Smooth muscle cell (in vitro differentiated cells): ENCODE measurements at regions not wholly inside any gene's neighbourhood (a gene's known extent, or its start where the extent isn't known, plus 50 kb on each side); places are given as distances from the start of the nearest gene placed in this dataset.

Experiments
- DNase-seq: peaks from one replicate; lab custom pipeline; 2025; ENCODE audit not compliant: unreplicated experiment; lab: John Stamatoyannopoulos, UW
- H2AFZ ChIP-seq: fragments of 200-600 bp; sonication (generic); 2 replicates; pipeline ENCODE4 v1.6.0; 2016; ENCODE audit warnings: antibody characterized with exemption, low read depth, mild to moderate bottlenecking
- H3F3A ChIP-seq: fragments of 200-600 bp; sonication (generic); 2 replicates; pipeline ENCODE4 v1.6.0; 2017; ENCODE audit warnings: antibody characterized with exemption, low read depth
- H3K27ac ChIP-seq: fragments of 200-600 bp; sonication (generic); 2 replicates; pipeline ENCODE4 v1.5.1; 2016; ENCODE audit warnings: low read depth, mild to moderate bottlenecking
- H3K27me3 ChIP-seq: fragments of 200-600 bp; sonication (generic); 2 replicates; pipeline ENCODE4 v1.6.1; 2016; ENCODE audit warnings: low read depth, mild to moderate bottlenecking
- H3K36me3 ChIP-seq: fragments of 200-600 bp; sonication (generic); 2 replicates; pipeline ENCODE4 v1.5.1; 2016; ENCODE audit warnings: low read depth
- H3K4me1 ChIP-seq: fragments of 200-600 bp; sonication (generic); 2 replicates; pipeline ENCODE4 v1.5.1; 2016; ENCODE audit warnings: low read depth
- H3K4me2 ChIP-seq: fragments of 200-600 bp; sonication (generic); 2 replicates; pipeline ENCODE4 v1.6.0; 2016; ENCODE audit warnings: mild to moderate bottlenecking
- H3K4me3 ChIP-seq: fragments of 200-600 bp; sonication (generic); 2 replicates; pipeline ENCODE4 v1.5.1; 2016; ENCODE audit warnings: mild to moderate bottlenecking
- H3K79me2 ChIP-seq: fragments of 200-600 bp; sonication (generic); 2 replicates; pipeline ENCODE4 v1.6.0; 2016; ENCODE audit warnings: low read depth, mild to moderate bottlenecking
- H3K9ac ChIP-seq: fragments of 200-600 bp; sonication (generic); 2 replicates; pipeline ENCODE4 v1.6.0; 2016; ENCODE audit warnings: low read depth
- H3K9me3 ChIP-seq: fragments of 200-600 bp; sonication (generic); replicated peaks from 2 replicates; pipeline ENCODE4 v1.5.1; 2016; ENCODE audit warnings: low read depth
- H4K20me1 ChIP-seq: fragments of 200-600 bp; sonication (generic); 2 replicates; pipeline ENCODE4 v1.6.0; 2016; ENCODE audit warnings: low read depth
- WGBS: methylation state at CpG from one replicate; pipeline ENCODE4 v1.1.7; 2016; ENCODE audit warnings: low lambda C conversion rate; 5-methylcytosine and 5-hydroxymethylcytosine counted together
- TF ChIP-seq, protein P1 (sequence below): fragments of 200-600 bp; sonication (generic); IDR thresholded peaks from 2 replicates; pipeline ENCODE4 v1.5.1; 2017; ENCODE audit warnings: borderline replicate concordance, mild to moderate bottlenecking, antibody characterized with exemption; ENCODE audit not compliant: insufficient read depth, poor library complexity, severe bottlenecking

DNA sequence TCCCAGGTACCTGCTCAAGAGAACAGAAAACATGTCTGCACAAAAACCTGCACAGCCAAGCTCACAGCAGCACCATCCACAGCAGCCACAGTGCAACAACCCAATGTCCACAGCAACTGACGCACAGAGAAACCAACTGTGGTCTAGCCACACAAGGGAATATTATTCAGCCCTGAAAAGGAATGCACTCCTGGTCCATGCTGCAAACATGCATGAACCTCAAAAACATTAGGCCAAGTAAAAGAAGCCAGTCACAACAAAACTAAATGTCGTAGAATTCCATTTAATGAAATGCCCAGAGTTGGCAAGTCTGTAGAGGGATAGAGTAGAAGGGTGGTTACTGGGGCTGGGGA lies 60.6 kb downstream of the MYEOV start:
- 98% methylated on average over 2 of the region's 2 CpGs for WGBS
- H3K9me3 ChIP-seq = no peaks in the 10 kb centered on the region
- no peaks in the 10 kb centered on the region for H3K36me3 ChIP-seq
- no peak overlapping the region for H3K4me2 ChIP-seq
- no peak overlapping the region for H2AFZ ChIP-seq
- no peak for DNase-seq
- H3K79me2 ChIP-seq = no peaks in the 10 kb centered on the region
- no peak overlapping the region for H3K9ac ChIP-seq
- no peaks in the 10 kb centered on the region for H3K4me1 ChIP-seq
- no peaks in the 10 kb centered on the region for H3K27me3 ChIP-seq
- H3F3A ChIP-seq = peaks cover 6% of the 10 kb centered on the region
- TF ChIP-seq, protein P1, sequence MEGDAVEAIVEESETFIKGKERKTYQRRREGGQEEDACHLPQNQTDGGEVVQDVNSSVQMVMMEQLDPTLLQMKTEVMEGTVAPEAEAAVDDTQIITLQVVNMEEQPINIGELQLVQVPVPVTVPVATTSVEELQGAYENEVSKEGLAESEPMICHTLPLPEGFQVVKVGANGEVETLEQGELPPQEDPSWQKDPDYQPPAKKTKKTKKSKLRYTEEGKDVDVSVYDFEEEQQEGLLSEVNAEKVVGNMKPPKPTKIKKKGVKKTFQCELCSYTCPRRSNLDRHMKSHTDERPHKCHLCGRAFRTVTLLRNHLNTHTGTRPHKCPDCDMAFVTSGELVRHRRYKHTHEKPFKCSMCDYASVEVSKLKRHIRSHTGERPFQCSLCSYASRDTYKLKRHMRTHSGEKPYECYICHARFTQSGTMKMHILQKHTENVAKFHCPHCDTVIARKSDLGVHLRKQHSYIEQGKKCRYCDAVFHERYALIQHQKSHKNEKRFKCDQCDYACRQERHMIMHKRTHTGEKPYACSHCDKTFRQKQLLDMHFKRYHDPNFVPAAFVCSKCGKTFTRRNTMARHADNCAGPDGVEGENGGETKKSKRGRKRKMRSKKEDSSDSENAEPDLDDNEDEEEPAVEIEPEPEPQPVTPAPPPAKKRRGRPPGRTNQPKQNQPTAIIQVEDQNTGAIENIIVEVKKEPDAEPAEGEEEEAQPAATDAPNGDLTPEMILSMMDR = no peak
- no peaks in the 10 kb centered on the region for H4K20me1 ChIP-seq
- H3K27ac ChIP-seq = no peak overlapping the region
- H3K4me3 ChIP-seq = no peak overlapping the region

DNA sequence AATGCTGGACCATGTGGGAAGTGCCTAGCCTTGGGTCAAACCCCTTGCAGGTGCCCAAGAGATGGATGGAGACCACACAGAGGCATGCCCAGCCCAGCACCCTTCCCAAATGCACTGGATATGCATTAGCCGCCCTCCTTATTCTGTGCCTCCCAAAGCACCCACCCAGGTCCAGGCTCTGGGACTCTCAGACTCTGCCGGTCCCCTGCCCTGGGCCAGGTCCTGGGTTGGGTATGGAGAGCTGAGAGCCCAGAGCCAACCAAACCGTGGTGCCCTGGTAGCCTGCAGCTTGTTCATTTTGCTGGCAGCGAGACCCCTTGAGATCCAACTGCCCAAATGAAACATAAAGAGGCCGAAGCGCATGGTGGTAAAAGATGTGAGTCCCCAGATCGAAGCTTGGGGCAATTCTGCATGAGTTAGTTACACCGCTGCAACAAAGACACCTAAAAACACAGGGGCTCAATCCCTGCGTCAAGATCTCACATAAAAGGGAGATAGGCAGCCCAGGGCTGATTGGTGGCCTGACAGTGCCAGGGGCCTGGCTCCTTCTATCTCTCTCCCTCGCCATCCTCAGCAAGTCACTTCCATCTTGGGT lies 61.5 kb downstream of the MYEOV start:
- H2AFZ ChIP-seq = no peak overlapping the region
- no peaks in the 10 kb centered on the region for H3K9me3 ChIP-seq
- no peak for DNase-seq
- H3K27me3 ChIP-seq = no peaks in the 10 kb centered on the region
- TF ChIP-seq, protein P1 = no peak
- no peak overlapping the region for H3K9ac ChIP-seq
- 84% methylated on average over 10 of the region's 10 CpGs for WGBS
- H3K4me2 ChIP-seq = no peak overlapping the region
- no peak overlapping the region for H3K4me3 ChIP-seq
- H3F3A ChIP-seq = peaks cover 6% of the 10 kb centered on the region
- no peaks in the 10 kb centered on the region for H4K20me1 ChIP-seq
- H3K4me1 ChIP-seq = no peaks in the 10 kb centered on the region
- no peaks in the 10 kb centered on the region for H3K36me3 ChIP-seq
- H3K79me2 ChIP-seq = no peaks in the 10 kb centered on the region
- no peak overlapping the region for H3K27ac ChIP-seq

DNA sequence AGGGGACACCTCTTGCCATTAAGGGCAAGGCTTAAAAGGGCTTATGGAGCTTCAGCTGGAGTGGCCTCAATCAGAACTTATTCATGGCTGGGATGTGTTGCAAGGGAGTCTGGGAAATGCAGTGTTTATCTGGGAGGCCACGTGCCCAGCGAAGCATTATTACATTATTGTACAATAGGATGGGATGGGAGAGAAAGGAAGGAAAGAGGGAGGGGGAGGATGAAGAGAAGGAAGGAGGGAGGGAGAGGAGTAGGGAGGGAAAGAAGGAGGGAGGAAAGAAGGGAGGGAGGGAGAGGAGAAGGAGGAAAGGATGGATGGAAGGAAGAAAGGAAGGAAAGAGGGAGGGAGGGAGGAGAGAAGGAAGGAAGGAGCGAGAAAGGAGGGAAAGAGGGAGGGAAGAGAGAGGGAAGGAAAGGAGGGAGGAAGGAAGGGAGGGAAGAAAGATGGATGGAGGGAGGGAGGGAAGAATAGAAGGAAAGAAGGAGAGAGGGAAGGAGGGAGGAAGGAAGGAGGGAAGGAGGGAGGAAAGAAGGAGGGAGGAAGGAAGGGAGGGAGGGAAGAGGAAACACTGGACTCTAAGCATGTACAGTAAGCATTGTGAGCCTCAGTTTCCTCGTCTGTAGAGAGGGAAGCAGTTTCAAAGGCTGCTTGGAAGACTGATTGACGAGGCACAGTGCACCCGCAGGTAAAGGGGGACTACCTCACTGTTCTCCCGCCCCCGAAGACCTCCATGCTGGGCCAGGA lies 62.2 kb downstream of the MYEOV start:
- no peak overlapping the region for H3K27ac ChIP-seq
- no peaks in the 10 kb centered on the region for H3K4me1 ChIP-seq
- no peaks in the 10 kb centered on the region for H3K9me3 ChIP-seq
- no peak overlapping the region for H3K4me3 ChIP-seq
- TF ChIP-seq, protein P1 = no peak
- no peak for DNase-seq
- H3K9ac ChIP-seq = no peak overlapping the region
- no peaks in the 10 kb centered on the region for H4K20me1 ChIP-seq
- no peaks in the 10 kb centered on the region for H3K27me3 ChIP-seq
- no peak overlapping the region for H3K4me2 ChIP-seq
- no peak overlapping the region for H2AFZ ChIP-seq
- peaks cover 1% of the 10 kb centered on the region for H3F3A ChIP-seq
- 79% methylated on average over 8 of the region's 8 CpGs for WGBS
- H3K36me3 ChIP-seq = no peaks in the 10 kb centered on the region
- no peaks in the 10 kb centered on the region for H3K79me2 ChIP-seq
